ENCODE measurements at regions not wholly inside any gene's neighbourhood (a gene's known extent, or its start where the extent isn't known, plus 50 kb on each side); places are given as distances from the start of the nearest gene placed in this dataset.

- CTCF ChIA-PET = interaction anchor here (1.4 kb wide), 1 partner anchor 9 kb away, joined by 5 read pairs; no protein-coding TSS in a partner anchor
Measured at GRCh38 chr1:30810416-30811080, 53.0 kb upstream of the LAPTM5 start.

GRCh38 chr1:30809514-30810263, 52.1 kb upstream of the LAPTM5 start:
- POLR2A ChIA-PET = no interaction called here
- intact Hi-C loops (cut with DNase I, micrococcal nuclease) = no loop called here

More at GRCh38 chr1:30810416-30811080, 53.0 kb upstream of the LAPTM5 start:
- intact Hi-C loops (cut with DNase I, micrococcal nuclease) = no loop called here
- H3K9me3 ChIP-seq (ENCODE audit: control insufficient read depth in 1 of 2, insufficient read depth in 1 of 2, low read length in 2 of 2) = no peaks in the 10 kb centered on the region
- no peak for DNase-seq
- ATAC-seq (ENCODE audit: poor library complexity) = no peak
- POLR2A ChIA-PET = no interaction called here
- H3K4me3 Mint-ChIP-seq = no peak overlapping the region
- H3K36me3 Mint-ChIP-seq (ENCODE audit: low read depth) = no peaks in the 10 kb centered on the region
- no peak overlapping the region for H3K4me3 ChIP-seq (ENCODE audit: low read length)
- no peaks in the 10 kb centered on the region for H3K4me1 ChIP-seq (ENCODE audit: insufficient read depth, low read length)
- H3K27me3 ChIP-seq (ENCODE audit: control insufficient read depth in 1 of 2, insufficient read depth in 2 of 2, low read length in 2 of 2) = peaks cover 27 to 32% of the 10 kb centered on the region in 2 experiments
- H3K36me3 ChIP-seq (ENCODE audit: insufficient read depth, low read length) = no peaks in the 10 kb centered on the region
- H3K27ac ChIP-seq (ENCODE audit: low read depth in 1 of 2, low read length in 2 of 2) = no peak overlapping the region
- peaks cover 49% of the 10 kb centered on the region for H3K27me3 Mint-ChIP-seq
- no peak overlapping the region for H3K27ac Mint-ChIP-seq
- H3K4me1 Mint-ChIP-seq (ENCODE audit: low read depth) = no peaks in the 10 kb centered on the region
- TF ChIP-seq, protein P1, sequence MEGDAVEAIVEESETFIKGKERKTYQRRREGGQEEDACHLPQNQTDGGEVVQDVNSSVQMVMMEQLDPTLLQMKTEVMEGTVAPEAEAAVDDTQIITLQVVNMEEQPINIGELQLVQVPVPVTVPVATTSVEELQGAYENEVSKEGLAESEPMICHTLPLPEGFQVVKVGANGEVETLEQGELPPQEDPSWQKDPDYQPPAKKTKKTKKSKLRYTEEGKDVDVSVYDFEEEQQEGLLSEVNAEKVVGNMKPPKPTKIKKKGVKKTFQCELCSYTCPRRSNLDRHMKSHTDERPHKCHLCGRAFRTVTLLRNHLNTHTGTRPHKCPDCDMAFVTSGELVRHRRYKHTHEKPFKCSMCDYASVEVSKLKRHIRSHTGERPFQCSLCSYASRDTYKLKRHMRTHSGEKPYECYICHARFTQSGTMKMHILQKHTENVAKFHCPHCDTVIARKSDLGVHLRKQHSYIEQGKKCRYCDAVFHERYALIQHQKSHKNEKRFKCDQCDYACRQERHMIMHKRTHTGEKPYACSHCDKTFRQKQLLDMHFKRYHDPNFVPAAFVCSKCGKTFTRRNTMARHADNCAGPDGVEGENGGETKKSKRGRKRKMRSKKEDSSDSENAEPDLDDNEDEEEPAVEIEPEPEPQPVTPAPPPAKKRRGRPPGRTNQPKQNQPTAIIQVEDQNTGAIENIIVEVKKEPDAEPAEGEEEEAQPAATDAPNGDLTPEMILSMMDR (IDR thresholded peaks at IDR 0.05) = no peak
- no peaks in the 10 kb centered on the region for H3K9me3 Mint-ChIP-seq

DNA sequence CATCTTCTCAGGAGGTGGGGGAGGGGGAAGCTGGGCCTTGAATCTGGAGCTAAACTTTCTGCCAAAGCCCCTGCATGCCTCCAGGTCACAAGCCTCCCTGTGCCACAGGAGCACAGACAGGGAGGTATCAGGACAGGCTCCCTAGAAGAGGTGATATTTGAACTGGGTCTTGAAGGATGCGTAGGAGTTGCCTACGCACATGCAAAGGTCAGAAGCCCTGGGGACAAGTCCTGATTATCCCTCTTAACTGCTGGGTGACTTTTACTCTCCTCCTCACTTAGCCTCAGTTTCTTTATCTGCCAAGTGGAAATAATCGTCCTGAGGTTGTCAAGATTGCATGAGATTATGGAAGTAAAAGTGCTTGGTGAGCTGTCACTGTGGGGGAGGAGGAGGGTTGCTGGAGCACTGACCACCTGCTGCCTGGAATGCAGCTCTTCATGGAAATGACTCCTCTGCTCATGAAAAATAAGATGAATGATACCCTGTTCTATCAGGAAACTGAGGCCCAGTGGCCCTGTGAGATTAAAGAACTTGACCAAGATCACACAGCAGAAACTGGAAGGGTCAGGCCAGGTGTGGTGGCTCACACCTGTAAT, 50.6 kb upstream of the LAPTM5 start:
- Mint-ChIP-seq H3K27ac (no peak overlapping the region), H3K27me3 (peaks cover 69% of the 10 kb centered on the region), H3K4me3 (no peak overlapping the region), H3K4me1 (ENCODE audit: low read depth) (no peaks in the 10 kb centered on the region), H3K9me3 (no peaks in the 10 kb centered on the region), H3K36me3 (ENCODE audit: low read depth) (no peaks in the 10 kb centered on the region)
- ATAC-seq (ENCODE audit: poor library complexity) (no peak), DNase-seq (no peak)
- H3K36me3 ChIP-seq (ENCODE audit: insufficient read depth, low read length) = no peaks in the 10 kb centered on the region
- no peaks in the 10 kb centered on the region for H3K9me3 ChIP-seq (ENCODE audit: control insufficient read depth in 1 of 2, insufficient read depth in 1 of 2, low read length in 2 of 2)
- intact Hi-C loops (cut with DNase I, micrococcal nuclease) = no loop called here
- H3K27ac ChIP-seq (ENCODE audit: low read depth in 1 of 2, low read length in 2 of 2) = no peak overlapping the region
- ChIA-PET CTCF (no interaction called here), POLR2A (no interaction called here)
- no peaks in the 10 kb centered on the region for H3K4me1 ChIP-seq (ENCODE audit: insufficient read depth, low read length)
- TF ChIP-seq, protein P1 (IDR thresholded peaks at IDR 0.05) = no peak
- peaks cover 25 to 29% of the 10 kb centered on the region in 2 experiments for H3K27me3 ChIP-seq (ENCODE audit: control insufficient read depth in 1 of 2, insufficient read depth in 2 of 2, low read length in 2 of 2)
- H3K4me3 ChIP-seq (ENCODE audit: low read length) = no peak overlapping the region

More at GRCh38 chr1:30809514-30810263, 52.1 kb upstream of the LAPTM5 start:
- ATAC-seq (ENCODE audit: poor library complexity) (no peak), DNase-seq (no peak)
- Histone ChIP-seq H3K36me3 (ENCODE audit: insufficient read depth, low read length) (no peaks in the 10 kb centered on the region), H3K27me3 (ENCODE audit: control insufficient read depth in 1 of 2, insufficient read depth in 2 of 2, low read length in 2 of 2) (peaks cover 29 to 32% of the 10 kb centered on the region in 2 experiments), H3K4me3 (ENCODE audit: low read length) (no peak overlapping the region), H3K27ac (ENCODE audit: low read depth in 1 of 2, low read length in 2 of 2) (no peak overlapping the region), H3K4me1 (ENCODE audit: insufficient read depth, low read length) (no peaks in the 10 kb centered on the region), H3K9me3 (ENCODE audit: control insufficient read depth in 1 of 2, insufficient read depth in 1 of 2, low read length in 2 of 2) (no peaks in the 10 kb centered on the region)
- TF ChIP-seq, protein P1 (IDR thresholded peaks at IDR 0.05) = no peak
- H3K27ac Mint-ChIP-seq = no peak overlapping the region
- CTCF ChIA-PET = no interaction called here
- peaks cover 58% of the 10 kb centered on the region for H3K27me3 Mint-ChIP-seq
- H3K4me3 Mint-ChIP-seq = no peak overlapping the region
- no peaks in the 10 kb centered on the region for H3K4me1 Mint-ChIP-seq (ENCODE audit: low read depth)
- H3K9me3 Mint-ChIP-seq = no peaks in the 10 kb centered on the region
- no peaks in the 10 kb centered on the region for H3K36me3 Mint-ChIP-seq (ENCODE audit: low read depth)
